Stimulated activated CD8-positive, alpha-beta memory T cell treated with anti-CD3 and anti-CD28 coated beads, Interleukin-7, amount 100 ng/mL, for 48 hours (primary cell): ENCODE measurements at regions not wholly inside any gene's neighbourhood (a gene's known extent, or its start where the extent isn't known, plus 50 kb on each side); places are given as distances from the start of the nearest gene placed in this dataset.
"Not testable (repeated sequence)": the region's sequence is repeated elsewhere in the genome, so short reads cannot be mapped to it uniquely, and the experiment has no call there.

Experiments
- DNase-seq, 2 donors: peaks; one replicate each; pipeline ENCODE4 v3.0.0-alpha.2; 2020; ENCODE audit warnings: low read depth in 1 of 2; ENCODE audit errors: extremely low read depth in 1 of 2

- DNase-seq, result no peak
Measured at GRCh38 chr14:27338012-27338411, 740.2 kb upstream of the NOVA1 start.

GRCh38 chr14:27363036-27363435 is 765.2 kb upstream of the NOVA1 start:
- not testable (repeated sequence) for DNase-seq

GRCh38 chr14:27366596-27366995 is 768.8 kb upstream of the NOVA1 start:
- no peak for DNase-seq

- no peak for DNase-seq
Measured at GRCh38 chr14:27367345-27367744, 769.5 kb upstream of the NOVA1 start.

GRCh38 chr14:27370074-27370473 is 772.2 kb upstream of the NOVA1 start:
- DNase-seq, result no peak

GRCh38 chr14:27370775-27371174 is 772.9 kb upstream of the NOVA1 start:
- no peak for DNase-seq

GRCh38 chr14:27371209-27371608 is 773.4 kb upstream of the NOVA1 start:
- DNase-seq, result no peak

GRCh38 chr14:27371868-27372267 is 774.0 kb upstream of the NOVA1 start:
- DNase-seq, result no peak

GRCh38 chr14:27372771-27373170 is 774.9 kb upstream of the NOVA1 start:
- no peak for DNase-seq

- no peak for DNase-seq
Measured at GRCh38 chr14:27384124-27384523, 786.3 kb upstream of the NOVA1 start.

- DNase-seq, result no peak
Measured at GRCh38 chr14:27386391-27386790, 788.6 kb upstream of the NOVA1 start.

GRCh38 chr14:27387463-27387862 is 789.6 kb upstream of the NOVA1 start:
- no peak for DNase-seq

- DNase-seq, result no peak
Measured at GRCh38 chr14:27389402-27389801, 791.6 kb upstream of the NOVA1 start.

GRCh38 chr14:27390155-27390554 is 792.3 kb upstream of the NOVA1 start:
- no peak for DNase-seq

GRCh38 chr14:27391331-27391730 is 793.5 kb upstream of the NOVA1 start:
- DNase-seq, result no peak

GRCh38 chr14:27392153-27392552 is 794.3 kb upstream of the NOVA1 start:
- DNase-seq, result no peak

GRCh38 chr14:27409944-27410343 is 812.1 kb upstream of the NOVA1 start:
- DNase-seq, result no peak

GRCh38 chr14:27410981-27411380 is 813.1 kb upstream of the NOVA1 start:
- no peak for DNase-seq

GRCh38 chr14:27427796-27428195 is 830.0 kb upstream of the NOVA1 start:
- DNase-seq, result no peak

- DNase-seq, result no peak
Measured at GRCh38 chr14:27435923-27436670, 838.3 kb upstream of the NOVA1 start.

- DNase-seq, result no peak
Measured at GRCh38 chr14:27484633-27485032, 886.8 kb upstream of the NOVA1 start.

GRCh38 chr14:27485193-27485592 is 887.4 kb upstream of the NOVA1 start:
- no peak for DNase-seq

GRCh38 chr14:27506272-27506671 is 908.4 kb upstream of the NOVA1 start:
- no peak for DNase-seq
